GM18867 (cell line): ENCODE measurements at regions not wholly inside any gene's neighbourhood (a gene's known extent, or its start where the extent isn't known, plus 50 kb on each side); places are given as distances from the start of the nearest gene placed in this dataset.
A peak's percentile ranks its signal among the peaks of the same experiment; 100 is the strongest.

Experiments
- ATAC-seq: cut with Tn5 transposase; IDR thresholded peaks from one replicate; pipeline ENCODE4 v1.9.1; 2021; ENCODE audit warnings: mild to moderate bottlenecking, moderate library complexity; ENCODE audit not compliant: unreplicated experiment

DNA sequence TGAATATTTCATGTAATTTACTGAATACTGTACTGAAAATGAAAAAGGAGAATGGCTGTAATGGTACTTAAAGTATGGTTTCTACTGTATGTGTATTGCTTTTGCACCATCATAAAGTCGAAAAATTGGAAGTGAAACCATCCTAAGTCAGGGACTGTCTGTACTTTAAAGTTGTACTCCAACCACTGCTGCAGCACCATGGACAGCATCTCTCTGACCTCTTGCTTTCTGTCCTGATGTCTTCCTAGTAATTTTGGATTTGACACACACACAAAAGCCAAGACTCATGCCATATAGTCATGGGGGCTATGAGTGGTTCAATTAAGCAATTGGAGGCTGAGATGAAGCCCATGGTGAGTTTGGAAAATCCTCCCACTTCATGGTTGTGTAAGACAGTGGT lies 256.3 kb upstream of the PKDCC start:
- peak; percentile 69 for ATAC-seq

DNA sequence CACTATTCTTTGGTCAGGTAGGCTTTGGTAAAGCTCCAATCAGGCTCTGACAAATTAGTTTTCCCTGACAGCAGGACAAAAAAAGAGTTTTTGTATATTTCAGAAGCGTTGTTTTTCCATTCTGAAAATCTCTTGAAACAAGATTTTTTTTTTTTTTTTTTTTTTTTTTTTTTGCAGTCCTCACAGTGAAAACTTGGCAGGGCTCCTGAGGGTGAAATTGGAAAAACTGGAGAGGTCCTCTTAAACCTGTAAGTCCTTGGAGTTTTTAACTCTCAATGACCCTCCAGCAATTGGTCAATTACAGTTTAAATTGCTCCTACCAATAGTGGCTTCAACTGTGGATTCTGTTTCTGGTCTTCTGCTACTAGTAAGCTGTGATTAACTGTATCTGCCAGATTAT lies 244.5 kb upstream of the PKDCC start:
- no peak for ATAC-seq

DNA sequence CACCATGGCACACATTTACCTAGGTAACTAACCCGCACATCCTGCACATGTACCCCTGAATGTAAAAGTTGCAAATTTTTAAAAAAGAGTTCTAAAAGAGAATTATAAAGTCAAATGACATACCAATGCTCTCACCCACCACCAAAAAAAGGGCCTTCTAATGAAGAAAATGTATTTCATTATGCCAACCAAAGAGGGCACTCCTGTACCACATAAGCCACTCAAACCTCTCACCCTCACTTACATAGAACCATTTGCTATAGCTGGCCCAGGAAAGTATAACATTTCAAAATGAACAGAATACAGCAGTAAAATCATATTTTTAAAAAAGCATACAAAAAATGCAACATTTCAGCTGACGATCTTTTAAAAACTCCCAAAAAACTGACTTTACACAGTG lies 241.5 kb upstream of the PKDCC start:
- no peak for ATAC-seq

DNA sequence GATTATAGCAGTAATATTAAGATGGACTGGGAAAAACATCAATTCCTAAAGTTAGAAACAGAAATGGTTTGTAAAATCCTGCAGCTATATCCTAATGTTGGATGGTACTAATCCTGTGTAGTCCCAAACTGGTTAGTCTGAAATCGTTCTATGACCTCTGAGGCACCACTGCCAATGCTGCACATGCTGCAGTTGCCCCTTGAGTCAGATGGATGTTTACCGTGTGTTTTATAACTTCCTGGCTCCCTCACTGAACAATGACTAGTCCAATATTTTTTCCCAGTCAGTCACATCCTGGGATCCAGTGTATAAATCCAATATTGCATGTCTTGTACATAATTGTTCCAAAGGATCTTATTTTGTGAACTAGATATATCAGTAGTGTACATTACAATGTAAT lies 226.7 kb upstream of the PKDCC start:
- no peak for ATAC-seq

DNA sequence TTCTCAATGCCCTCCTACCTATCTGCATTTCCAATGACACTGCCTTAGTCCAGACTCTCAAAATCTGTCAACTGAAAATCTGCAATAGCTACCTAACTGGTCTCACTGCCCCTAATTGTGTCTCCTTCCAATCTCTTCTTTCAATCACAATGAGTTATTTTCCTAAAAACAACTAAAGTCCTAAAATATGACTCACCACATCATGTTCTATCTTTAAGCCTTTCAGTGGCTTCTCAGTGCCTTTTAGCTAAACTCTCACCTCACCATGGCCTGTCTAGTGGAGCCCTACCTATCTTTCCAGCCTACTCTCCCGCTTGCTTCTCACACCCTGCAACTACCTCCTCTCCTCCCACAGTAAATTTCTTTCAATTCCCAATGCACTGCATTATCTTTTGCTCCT lies 220.9 kb upstream of the PKDCC start:
- ATAC-seq, result no peak

DNA sequence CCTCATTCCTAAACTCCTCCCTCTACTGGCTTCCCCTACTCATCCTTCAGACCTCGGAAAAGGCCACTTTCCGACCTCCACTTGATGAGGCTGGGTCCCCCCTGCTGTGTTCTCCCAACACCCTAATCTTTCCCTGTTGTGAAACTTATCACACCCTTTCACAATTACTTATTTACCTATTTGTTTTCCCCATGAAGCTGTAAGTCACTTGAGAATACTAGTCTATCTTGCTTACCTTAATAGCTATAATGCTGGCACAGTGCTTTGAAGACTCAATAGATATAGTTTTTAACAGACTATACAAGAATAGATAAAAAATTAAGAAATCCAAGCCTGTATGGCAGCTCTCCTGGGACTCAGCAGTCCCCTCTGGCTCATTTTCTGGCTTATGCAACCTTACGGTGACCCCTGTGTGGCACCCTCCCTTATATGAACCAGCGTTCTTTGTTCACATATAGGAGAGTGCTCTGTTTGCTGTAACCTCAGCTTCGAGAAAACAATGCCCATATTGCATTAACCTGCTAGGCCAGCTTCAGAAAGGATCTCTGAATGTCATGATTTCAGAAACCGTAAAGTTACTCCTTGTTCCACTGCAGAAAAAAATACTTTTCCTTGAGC lies 220.4 kb upstream of the PKDCC start:
- ATAC-seq, result no peak

DNA sequence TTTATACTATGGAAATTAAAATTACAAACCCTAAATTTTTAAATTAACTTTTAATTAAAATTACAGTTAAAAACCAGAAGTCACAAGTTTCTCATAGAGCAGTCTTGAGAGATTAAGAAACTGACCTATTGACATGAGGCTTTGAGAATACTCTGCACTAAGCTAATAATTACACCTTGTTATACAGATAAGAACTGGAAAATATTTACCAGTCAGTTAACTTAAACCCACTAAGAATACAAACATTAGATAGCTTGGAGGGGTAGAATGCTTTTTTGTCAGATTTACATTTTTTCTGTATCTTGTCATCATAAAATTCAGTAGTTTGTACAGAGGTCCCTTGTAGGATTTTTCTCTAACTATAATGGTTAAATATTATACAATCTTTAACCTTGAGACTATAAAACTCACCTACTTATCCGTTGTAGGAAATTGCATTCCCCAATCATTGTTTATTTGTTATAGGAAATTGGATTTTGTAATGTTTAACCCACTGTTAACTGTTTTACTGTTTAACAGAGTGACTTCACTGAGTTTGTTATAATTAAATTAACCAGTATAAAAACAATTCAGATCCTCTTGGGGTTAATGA lies 219.7 kb upstream of the PKDCC start:
- ATAC-seq, result no peak

DNA sequence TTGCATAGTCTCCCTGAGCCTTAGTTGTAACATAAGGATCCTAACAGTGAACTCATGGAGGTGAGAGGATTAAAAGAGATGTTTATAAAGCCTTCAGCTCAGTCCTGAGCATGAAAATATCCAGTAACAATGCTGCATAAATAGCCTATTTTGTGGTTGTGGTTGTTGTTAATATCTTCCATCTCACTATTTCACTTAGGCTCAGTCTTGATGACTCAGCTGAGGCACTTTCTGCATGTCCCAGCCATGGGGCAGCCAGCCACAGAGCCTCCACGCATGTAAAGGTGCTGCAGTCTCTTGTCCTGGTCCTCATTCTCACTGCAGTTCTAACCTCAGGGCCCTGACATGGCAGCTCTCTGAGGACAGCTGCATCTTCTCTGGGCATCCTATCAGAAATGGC lies 218.8 kb upstream of the PKDCC start:
- ATAC-seq, result no peak

DNA sequence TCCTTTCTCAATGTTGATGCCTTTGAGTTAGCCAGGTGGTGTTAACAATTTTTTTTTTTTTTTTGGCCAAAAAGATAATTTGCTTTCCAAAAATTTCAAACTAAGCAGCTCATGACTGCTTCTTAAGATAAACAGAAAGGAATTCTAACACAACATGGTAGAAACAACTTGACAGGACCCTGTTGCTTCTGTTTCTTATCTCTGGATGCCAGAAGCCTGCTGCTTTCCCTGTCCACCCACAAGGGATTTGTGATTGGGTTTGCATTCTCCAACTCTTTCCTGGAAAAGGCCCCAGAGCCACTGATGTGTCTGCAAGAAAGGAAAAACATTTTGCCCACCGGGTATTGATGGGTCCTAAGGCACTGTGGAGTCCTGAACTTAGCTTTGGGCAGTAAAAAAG lies 217.2 kb upstream of the PKDCC start:
- no peak for ATAC-seq

DNA sequence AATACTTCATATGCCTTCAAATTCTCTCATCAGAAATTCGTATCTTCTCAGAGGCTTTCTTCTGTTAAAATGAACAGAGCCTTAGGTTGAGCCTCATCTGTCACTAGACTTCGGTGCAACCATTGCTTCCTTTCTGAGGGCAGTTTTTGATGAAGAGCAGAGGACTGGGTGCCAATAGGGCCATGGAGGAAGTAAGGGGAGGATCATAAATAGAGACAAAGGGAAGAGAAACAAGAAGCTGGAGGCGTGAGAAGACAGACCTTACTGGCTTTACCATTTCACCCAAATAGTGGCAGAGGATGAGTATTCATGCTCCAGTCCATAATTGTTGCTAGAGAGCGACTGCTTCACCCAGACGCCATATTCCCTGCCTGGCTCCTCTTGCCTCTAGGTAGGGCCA lies 215.6 kb upstream of the PKDCC start:
- ATAC-seq, result no peak

DNA sequence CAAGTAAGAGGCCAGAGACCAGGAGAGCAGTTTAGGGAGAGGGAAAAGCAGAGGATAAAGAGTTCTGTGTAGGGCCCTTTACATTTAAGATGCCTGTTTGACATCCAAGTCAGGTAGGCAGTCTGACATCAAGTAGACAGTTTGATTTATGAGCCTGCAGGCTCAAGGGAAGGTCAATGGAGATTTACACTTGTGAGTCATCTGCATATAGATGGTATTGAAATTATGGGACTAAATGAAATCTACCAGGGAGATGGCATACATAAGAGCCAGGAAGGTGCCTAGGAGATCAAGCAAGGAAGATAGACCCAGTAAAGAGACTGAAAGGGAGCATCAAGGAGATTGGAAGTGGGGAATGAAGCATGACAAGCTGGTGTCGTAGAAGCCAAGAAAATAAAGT lies 212.4 kb upstream of the PKDCC start:
- no peak for ATAC-seq

DNA sequence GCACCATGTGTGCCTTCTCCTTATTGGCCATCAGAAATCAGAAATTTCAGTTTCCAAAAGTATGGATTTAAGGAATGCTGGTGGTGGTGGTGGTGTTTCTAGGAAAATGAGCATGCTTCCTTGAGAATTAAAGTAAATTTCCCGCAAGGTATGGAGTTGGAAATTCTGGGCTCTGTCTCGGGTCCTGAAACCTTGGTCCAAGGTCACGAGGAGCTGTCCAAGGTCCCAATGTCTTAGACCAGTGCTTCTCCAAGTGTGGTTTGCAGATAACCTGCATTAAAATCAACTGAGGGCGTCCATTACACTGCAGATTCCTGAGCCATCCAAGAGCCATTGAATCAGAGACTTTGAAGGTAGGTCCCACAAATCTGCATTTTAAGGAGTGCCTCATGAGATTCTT lies 210.9 kb upstream of the PKDCC start:
- ATAC-seq, result no peak

DNA sequence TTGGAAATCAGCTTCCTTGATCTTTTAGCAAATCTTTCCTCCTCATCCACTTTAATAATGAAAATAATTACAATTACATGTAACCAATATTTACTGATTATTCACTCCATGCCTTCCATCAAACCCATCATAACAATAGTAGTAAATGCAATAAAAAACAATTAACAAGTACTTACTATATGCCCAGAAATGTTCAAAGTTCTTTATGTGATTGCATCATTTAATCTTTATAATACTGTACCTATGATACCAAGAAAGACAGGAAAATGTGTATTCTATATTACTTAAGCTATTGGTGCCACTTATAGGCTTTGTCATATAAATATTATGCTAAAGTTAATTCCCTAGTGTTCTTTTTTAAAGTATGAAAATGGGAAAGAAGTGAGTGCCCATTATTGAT lies 210.2 kb upstream of the PKDCC start:
- no peak for ATAC-seq

DNA sequence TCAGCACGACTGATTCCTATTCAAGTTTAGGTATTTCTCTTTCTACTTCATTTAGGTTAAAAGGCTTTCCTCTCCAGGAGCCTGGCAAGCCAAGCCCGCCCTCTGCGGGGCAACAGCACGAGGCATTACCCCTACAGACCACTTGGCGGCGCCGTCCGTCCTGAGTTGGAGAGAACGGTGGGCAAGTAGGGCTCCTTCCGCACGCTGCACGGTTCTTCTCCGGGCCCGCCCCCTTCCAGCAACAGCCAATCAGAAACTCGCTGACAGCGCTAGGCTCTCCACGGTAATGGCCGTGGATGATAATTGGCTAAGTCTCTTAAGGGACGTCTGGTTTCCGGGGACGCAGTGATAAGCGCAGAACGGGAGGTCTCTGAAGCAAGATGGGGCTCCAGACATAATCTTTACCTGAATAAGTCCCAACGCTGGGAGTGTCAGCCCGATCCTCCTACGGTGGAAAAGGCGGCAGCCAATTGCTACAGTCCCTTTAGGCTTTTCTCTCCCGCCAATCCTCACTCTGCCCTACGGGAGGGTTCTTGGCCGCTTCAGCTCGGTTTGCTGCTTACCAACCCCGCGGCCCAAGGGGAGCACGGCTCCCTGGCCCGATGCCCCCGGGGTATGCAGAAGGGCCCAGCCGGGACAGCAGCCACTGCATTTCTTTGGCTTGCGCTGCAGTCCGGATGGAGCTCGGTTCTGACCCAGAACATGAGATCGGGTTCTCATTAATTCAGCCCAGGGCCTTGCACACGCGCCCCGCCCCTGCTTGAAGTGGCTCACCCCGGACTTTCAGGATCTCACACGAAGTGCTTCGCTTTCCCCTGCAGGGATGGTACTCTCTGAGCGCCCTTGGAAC lies 206.9 kb upstream of the PKDCC start:
- peak; percentile 100 for ATAC-seq

DNA sequence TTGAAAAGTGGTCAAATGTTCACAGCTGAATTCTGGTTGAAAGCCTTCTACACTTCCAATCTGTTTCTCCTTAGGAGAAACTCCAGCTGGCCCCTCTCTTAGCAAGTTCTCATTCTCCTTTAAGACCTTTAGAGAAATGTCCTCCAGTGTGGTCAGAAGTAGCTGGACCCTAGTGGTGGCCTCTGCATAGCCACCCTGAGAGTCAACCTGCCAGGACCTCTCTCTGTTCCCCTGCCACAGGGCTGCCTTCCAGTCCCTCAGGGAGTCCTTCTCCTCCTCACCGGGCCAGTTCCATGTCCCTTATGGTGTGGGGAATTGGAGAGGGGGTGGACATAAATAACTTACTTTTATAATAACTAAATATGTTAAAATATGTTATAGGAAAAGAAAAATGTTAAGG lies 200.9 kb upstream of the PKDCC start:
- no peak for ATAC-seq

DNA sequence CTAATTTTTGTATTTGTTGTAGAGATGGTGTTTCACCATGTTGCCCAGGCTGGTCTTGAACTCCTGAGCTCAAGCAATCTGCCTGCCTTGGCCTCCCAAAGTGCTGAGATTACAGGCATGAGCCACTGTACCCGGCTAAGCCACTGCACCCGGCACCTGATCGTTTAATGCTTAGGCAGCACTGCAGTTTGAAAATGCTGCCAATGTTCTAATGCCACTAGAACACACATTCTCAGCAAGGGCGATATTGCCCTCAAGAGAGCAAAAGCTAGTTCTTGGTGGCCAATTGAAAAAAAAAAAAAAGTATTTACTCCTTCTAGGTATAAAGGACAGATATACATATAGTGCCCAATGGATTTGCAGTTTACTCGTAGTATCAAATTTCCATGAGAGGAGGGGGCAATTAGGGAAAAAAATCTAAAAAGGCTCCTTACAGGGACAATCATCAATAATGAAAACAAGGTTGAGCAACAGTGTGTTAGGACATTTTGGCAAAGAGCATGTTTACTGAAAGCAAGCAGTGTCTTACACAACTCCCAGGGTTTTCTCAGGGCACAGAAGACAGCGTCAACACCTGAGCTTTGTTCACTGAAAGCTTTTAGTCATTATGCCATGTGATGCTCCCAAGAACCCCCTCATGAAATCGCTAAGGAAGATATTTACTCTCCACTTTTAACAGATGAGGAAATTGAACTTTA lies 199.9 kb upstream of the PKDCC start:
- no peak for ATAC-seq

DNA sequence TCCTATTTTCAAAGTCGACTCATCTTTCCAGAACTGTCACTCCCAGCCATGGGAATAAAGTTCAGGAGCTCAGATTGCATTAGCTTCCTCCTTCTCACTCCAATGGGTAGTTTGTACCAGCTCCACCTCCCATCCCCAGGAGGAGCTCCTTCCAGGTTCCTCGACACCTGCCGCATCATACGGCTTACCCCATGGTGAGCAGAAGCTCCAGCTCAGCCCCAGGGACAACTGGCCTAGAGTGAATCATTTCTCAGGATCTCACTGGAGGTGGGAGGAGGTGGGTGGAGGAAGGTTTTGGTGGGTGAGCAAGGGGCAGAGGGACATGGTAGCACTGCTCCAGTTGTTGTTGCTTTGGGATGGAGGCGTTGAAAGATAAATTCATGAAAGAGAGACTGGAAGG lies 196.3 kb upstream of the PKDCC start:
- ATAC-seq, result no peak

DNA sequence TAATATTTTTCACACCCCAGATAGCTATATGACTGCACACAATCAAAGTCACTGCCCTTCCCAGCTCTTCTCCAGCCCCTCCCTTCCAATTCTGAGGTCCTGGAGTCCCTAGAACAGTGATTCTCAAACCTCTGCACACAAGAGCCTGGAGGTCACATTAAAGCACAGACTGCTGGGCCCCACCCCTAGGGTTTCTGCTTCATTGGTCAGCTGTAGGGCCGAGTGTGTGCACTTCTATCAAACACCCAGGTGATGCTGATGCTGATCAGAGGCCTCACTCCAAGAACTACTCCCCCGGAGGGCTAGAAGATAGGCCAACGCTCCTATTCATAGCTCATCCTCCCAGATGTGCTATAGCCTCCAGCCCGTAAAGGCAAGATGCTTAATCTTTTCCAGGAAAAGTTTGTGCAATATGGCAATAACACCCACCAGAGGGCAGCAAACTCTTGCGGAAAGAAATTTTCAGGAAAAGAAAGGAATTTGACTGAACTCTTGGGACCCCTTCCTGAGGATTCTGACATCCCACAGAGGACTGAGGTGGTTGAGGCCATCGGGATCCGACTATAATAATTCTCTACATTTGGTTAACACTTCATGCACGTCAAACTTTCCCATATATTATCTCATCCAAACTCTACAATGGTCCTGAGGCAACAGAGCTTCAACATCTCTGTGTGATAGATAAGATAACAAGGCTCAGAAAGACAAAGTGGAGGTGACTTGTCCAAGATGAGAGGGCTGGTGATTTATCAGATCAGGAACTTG lies 194.2 kb upstream of the PKDCC start:
- no peak for ATAC-seq

DNA sequence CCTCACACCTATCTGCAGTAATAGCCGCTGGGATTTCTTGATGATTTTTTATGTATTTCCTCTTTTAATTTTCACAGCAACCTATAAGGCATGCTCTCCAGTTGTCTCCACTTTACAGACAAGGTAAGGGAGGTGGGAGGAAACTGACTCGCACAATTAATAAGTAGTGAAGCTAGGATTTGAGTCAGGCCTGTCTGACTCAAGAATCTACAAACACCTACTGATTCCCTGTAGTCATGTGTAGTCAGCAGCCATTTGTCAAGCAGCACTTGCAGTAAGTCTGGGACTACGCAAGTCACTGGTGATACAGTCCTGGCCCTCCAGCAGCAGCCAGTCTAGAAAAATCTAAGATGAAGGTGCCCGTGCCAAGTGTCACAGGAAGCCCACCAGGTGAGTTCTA lies 193.6 kb upstream of the PKDCC start:
- no peak for ATAC-seq

DNA sequence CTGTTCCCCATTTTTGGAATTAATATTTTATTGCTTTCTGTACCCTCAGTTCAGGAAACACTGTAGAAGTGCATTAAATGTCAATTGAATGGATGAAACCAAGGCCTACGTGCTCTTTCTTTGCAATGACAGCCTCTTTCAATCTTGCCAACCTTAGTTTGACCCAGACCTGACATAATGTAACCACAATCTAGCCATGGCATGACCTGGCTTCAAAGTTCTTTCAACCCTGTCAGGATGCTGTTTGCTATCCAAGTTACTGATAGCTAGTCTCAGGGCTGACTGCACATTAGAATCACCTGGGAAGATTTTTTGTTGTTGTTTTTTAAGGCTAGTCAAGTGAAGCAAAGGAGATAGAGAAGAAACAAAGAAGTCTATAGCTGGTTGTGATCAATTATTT lies 190.9 kb upstream of the PKDCC start:
- ATAC-seq, result no peak
